Left ventricle myocardium inferior (tissue), 1 donor: ENCODE measurements at regions not wholly inside any gene's neighbourhood (a gene's known extent, or its start where the extent isn't known, plus 50 kb on each side); places are given as distances from the start of the nearest gene placed in this dataset.

Experiments
- DNase-seq: peaks from one replicate; pipeline ENCODE4 v3.0.0-alpha.2; 2020
- H3K27ac ChIP-seq: fragments of 200-600 bp; replicated peaks from 2 replicates; pipeline ENCODE4 v1.8.0; 2021
- H3K27me3 ChIP-seq: fragments of 200-600 bp; 2 replicates; pipeline ENCODE4 v1.8.0; 2021; ENCODE audit warnings: low read depth
- H3K36me3 ChIP-seq: fragments of 200-600 bp; 2 replicates; pipeline ENCODE4 v1.8.0; 2021
- H3K4me1 ChIP-seq: fragments of 200-600 bp; 2 replicates; pipeline ENCODE4 v1.8.0; 2021
- H3K4me3 ChIP-seq: fragments of 200-600 bp; 2 replicates; pipeline ENCODE4 v1.8.0; 2021; ENCODE audit warnings: mild to moderate bottlenecking, moderate library complexity
- H3K9me3 ChIP-seq: fragments of 200-600 bp; replicated peaks from 2 replicates; pipeline ENCODE4 v1.8.0; 2021
- intact Hi-C: fragments of 100-400 bp; cut with micrococcal nuclease; formaldehyde crosslinking; loops from one replicate; pipeline ENCODE4 v1.11.0; 2022
- TF ChIP-seq, protein P1 (sequence below): fragments of 200-600 bp; IDR thresholded peaks from 2 replicates; pipeline ENCODE4 v1.8.0; 2021; ENCODE audit warnings: antibody characterized with exemption, mild to moderate bottlenecking, borderline replicate concordance
- donor health status: DM: no; HTN: yes; CAD: no; lungs with severe emphysema.

DNA sequence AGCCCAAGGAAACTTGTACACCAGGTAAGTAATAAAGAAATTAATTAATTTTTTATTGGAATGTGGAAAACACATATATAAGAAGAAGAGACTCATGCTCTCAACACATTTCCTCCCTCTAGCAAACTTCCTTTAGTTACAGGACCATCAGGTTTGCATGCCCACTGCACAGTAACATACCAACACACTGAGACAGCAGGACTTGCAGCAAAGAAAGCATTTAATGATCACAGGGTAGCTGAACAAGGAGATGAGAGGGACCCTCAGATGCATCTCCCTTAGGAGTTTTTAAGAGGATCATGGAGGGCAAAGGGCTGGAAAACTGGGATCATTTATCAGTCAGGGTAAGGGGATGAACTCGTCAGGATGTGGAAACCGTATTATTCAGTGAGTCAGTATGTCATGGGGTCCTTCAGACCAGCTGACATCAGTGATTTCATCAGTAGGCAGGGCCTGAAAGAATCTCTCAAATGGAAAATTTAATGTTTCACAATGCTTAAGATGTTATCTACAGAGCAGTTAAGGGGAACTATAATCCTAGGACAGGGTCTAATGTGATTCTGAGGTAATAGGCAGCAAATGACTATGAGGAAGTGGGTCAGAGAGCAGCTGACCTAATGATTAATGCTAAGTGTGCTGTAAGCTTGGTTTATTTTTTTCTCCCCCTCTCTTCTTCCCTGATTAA lies 193.8 kb upstream of the RND3 start:
- DNase-seq: no peak
- Histone ChIP-seq H3K27ac (no peak overlapping the region), H3K9me3 (peaks cover 12% of the 10 kb centered on the region), H3K4me3 (no peak overlapping the region), H3K4me1 (no peaks in the 10 kb centered on the region), H3K27me3 (no peaks in the 10 kb centered on the region), H3K36me3 (no peaks in the 10 kb centered on the region)
- intact Hi-C loops: no loop called here
- TF ChIP-seq, protein P1, sequence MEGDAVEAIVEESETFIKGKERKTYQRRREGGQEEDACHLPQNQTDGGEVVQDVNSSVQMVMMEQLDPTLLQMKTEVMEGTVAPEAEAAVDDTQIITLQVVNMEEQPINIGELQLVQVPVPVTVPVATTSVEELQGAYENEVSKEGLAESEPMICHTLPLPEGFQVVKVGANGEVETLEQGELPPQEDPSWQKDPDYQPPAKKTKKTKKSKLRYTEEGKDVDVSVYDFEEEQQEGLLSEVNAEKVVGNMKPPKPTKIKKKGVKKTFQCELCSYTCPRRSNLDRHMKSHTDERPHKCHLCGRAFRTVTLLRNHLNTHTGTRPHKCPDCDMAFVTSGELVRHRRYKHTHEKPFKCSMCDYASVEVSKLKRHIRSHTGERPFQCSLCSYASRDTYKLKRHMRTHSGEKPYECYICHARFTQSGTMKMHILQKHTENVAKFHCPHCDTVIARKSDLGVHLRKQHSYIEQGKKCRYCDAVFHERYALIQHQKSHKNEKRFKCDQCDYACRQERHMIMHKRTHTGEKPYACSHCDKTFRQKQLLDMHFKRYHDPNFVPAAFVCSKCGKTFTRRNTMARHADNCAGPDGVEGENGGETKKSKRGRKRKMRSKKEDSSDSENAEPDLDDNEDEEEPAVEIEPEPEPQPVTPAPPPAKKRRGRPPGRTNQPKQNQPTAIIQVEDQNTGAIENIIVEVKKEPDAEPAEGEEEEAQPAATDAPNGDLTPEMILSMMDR: no peak

DNA sequence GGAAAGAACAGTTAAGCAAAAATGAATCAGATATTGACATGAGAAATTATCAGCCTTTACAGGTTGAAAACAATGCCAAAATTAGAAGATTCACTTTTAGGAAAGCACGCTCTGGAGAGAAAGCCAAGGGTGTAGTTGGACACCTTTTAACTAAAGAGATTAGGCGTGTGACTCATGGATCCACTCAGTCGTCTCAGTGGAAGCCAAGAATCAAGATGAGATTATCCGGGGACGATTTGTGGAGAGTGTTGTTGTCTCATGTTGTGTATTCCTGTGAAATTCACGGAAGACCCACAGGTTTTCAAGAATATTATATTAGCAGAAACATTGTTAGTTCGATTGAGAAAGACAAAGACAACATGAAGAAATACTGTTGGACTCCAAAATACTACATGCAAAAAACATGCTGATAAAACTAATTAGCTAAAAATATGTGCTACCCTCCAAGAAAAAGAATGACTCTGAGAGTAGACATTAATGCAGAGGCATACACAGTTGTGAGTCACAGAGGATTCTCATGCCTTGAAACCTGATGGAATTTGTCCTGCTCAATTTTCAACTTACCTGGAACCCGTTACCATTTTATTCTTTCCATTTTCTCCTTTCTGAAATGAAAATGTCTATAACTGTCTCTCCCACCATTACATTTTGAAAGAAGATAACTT lies 192.1 kb upstream of the RND3 start:
- Histone ChIP-seq H3K27me3 (no peaks in the 10 kb centered on the region), H3K9me3 (peaks cover 12% of the 10 kb centered on the region), H3K27ac (no peak overlapping the region), H3K36me3 (no peaks in the 10 kb centered on the region), H3K4me1 (no peaks in the 10 kb centered on the region), H3K4me3 (no peak overlapping the region)
- DNase-seq: no peak
- TF ChIP-seq, protein P1: no peak
- intact Hi-C loops: no loop called here

DNA sequence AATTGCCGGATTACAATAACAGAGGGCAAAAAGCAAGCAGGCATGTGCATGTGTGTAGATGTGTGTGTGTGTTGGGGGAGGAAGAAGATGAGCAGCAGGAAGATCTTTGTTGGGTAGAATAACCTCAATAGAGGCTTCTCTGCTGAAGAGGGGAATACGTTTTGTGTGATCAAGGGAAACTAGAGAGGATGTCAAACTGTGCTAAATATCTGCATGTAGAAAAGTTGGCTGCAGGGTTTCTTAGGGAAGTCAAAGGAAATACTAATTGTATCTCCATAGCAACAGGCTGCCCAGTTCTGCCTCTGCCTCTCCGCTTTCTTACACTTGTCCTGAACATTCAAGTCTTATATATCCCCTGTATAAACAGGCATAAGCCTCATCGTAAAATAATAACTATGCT lies 190.1 kb upstream of the RND3 start:
- intact Hi-C loops: no loop called here
- no peaks in the 10 kb centered on the region for H3K27me3 ChIP-seq
- H3K27ac ChIP-seq: no peak overlapping the region
- no peak overlapping the region for H3K4me3 ChIP-seq
- H3K9me3 ChIP-seq: peaks cover 12% of the 10 kb centered on the region
- no peaks in the 10 kb centered on the region for H3K36me3 ChIP-seq
- no peak for DNase-seq
- H3K4me1 ChIP-seq: no peaks in the 10 kb centered on the region
- TF ChIP-seq, protein P1: no peak

DNA sequence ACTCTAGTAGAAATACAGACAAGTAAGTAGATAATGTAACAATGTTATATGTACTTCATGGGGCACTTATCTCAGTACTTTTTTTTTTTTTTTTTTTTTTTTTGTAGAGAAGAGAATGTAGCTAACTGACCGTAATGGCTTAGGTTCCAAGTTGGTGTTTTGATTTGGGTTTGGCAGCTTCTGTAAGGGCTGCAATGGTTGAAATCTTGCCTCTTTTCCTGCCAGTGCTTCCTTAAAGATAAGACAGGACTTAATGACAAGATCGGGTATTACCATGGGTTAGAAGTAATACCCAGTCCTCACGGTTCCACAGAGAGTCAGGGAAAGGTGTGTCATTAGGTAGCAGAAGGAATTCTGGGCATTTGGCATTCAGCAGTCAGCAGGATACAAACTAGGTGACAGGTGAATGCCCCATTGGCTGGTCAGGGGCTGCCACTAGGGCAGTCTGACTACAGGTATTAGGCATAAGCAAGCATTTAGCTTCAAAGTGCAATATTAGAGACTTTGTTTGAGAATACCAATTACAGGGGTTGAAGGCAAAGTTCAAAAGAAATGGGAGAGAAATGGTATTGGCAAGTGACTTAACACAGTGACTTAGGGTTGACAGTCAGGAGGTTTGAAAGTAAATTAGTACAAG lies 189.4 kb upstream of the RND3 start:
- Histone ChIP-seq H3K27ac (no peak overlapping the region), H3K4me3 (no peak overlapping the region), H3K9me3 (peaks cover 12% of the 10 kb centered on the region), H3K4me1 (no peaks in the 10 kb centered on the region), H3K27me3 (no peaks in the 10 kb centered on the region), H3K36me3 (no peaks in the 10 kb centered on the region)
- DNase-seq: no peak
- intact Hi-C loops: no loop called here
- TF ChIP-seq, protein P1: no peak

DNA sequence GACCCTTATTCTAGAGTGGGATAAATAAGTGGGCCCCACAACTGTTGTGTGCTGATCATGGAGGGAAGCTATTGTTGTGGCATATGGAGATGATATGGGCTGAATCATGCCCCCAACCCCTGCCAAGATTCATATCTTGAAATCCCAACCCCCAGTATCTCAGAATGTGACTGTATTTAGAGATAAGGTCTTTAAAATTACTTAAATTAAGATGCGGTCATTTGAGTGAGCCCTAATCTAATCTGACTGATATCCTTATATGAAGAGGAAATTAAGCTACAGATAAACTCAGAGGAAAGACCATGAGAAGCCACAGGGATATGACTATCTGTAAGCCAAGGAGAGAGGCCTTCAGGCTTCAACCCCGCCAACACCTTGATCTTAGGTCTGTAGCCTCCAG lies 188.3 kb upstream of the RND3 start:
- H3K36me3 ChIP-seq: no peaks in the 10 kb centered on the region
- intact Hi-C loops: no loop called here
- TF ChIP-seq, protein P1: no peak
- no peaks in the 10 kb centered on the region for H3K4me1 ChIP-seq
- no peak for DNase-seq
- H3K9me3 ChIP-seq: peaks cover 2% of the 10 kb centered on the region
- no peaks in the 10 kb centered on the region for H3K27me3 ChIP-seq
- H3K27ac ChIP-seq: no peak overlapping the region
- no peak overlapping the region for H3K4me3 ChIP-seq
